Activated T-cell treated with anti-CD3 and anti-CD28 coated beads, Interleukin-2, amount 50 U/mL, for 4 hours (primary cell): ENCODE measurements at regions not wholly inside any gene's neighbourhood (a gene's known extent, or its start where the extent isn't known, plus 50 kb on each side); places are given as distances from the start of the nearest gene placed in this dataset.

Experiments used
- ATAC-seq, 2 donors: fragments of 200-7000 bp; cut with Tn5 transposase; one replicate each; pipeline ENCODE4 v1.10.0; 2021
- DNase-seq: peaks from one replicate; pipeline ENCODE4 v3.0.0-alpha.2; 2020
- H3K27me3 Mint-ChIP-seq: one replicate; pipeline ENCODE4 v1.8.0; 2021; ENCODE audit warnings: low read depth, mixed read lengths
- H3K36me3 Mint-ChIP-seq: one replicate; pipeline ENCODE4 v1.8.0; 2022; ENCODE audit warnings: mixed read lengths; ENCODE audit not compliant: insufficient read depth
- H3K4me1 Mint-ChIP-seq: one replicate; pipeline ENCODE4 v1.8.0; 2021; ENCODE audit warnings: low read depth, mixed read lengths
- H3K4me3 Mint-ChIP-seq: one replicate; pipeline ENCODE4 v1.8.0; 2021; ENCODE audit warnings: mild to moderate bottlenecking, moderate library complexity, mixed read lengths
- H3K9me3 Mint-ChIP-seq: one replicate; pipeline ENCODE4 v1.8.0; 2021; ENCODE audit warnings: mixed read lengths

DNA sequence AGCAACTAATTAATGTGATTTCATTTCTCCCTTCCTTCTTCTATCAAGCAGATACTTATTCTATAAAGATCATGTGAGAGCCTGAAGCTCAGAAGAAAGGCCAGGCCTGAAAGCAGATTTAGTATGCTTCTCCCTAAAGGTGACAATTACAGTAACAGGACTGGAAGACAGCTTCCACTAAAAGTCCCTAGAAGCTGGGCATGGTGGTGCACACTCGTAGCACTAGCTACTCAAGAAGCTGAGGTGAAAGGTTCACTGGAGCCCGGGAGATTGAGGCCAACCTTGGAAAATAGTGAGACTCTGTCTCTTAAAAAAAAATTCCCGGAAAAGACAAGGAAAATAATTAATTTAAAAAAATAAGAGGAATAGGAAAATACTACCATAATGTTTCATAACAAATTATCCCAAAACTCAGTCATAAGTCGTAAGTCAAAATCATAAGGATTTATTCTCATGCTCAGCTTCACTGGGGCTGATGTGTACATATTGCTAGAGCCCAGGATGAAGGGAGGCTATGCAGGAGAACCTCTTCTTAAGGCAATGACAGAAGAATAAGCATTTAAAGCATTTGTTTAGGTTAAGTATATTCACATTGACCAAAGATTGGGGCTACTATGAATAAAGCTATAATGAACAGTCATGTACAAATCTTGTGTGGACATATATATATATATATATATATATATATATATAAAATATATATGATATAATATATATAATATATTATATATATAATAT, 210.8 kb upstream of the SMARCA2 start:
- H3K4me1 Mint-ChIP-seq = peaks cover 6% of the 10 kb centered on the region
- H3K4me3 Mint-ChIP-seq = no peak overlapping the region
- ATAC-seq (no peak), DNase-seq (no peak)
- no peaks in the 10 kb centered on the region for H3K36me3 Mint-ChIP-seq
- no peaks in the 10 kb centered on the region for H3K27me3 Mint-ChIP-seq
- H3K9me3 Mint-ChIP-seq = peaks cover 5% of the 10 kb centered on the region

DNA sequence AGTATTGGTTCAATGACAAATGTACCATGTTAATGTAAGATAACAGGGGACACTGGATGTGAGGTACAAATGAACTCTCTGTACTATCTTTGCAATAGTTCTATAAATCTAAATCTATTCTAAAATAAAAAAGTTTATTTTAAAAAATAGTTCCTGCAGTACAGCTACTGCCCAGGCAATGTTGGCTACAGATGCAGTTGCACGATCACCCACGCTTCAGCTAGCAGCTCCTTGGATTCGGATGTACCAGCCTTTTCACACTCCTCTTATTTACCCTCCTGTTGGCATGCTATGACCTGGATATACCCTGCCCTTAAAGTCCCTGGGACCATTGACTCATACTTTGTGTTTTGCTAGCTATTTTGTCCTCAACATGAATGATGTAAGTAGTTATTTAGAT, 185.4 kb upstream of the SMARCA2 start:
- ATAC-seq (no peak), DNase-seq (no peak)
- Mint-ChIP-seq H3K4me1 (peaks cover 2% of the 10 kb centered on the region), H3K9me3 (no peaks in the 10 kb centered on the region), H3K36me3 (no peaks in the 10 kb centered on the region), H3K4me3 (no peak overlapping the region), H3K27me3 (peaks cover 7% of the 10 kb centered on the region)

DNA sequence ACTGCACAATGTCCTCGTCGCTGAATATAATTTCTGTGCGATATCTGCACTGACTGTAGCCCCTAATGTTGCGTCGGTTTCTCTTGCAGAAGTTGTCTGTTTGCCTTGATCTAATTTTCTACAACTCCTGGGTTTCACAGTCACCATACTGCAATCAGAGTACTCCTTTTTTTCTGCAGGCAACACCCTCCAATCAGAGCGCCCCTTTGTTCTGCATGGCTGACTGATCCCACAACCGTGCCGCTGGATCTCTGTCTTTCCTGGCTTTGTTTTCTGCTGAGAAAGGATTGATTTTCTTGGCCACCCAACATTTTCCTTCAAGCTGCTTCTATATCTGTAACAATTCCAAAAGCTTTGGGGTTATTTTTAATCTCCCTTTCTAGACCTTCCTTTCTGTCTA, 182.2 kb upstream of the SMARCA2 start:
- Mint-ChIP-seq H3K27me3 (no peaks in the 10 kb centered on the region), H3K4me1 (peaks cover 2% of the 10 kb centered on the region), H3K4me3 (no peak overlapping the region), H3K9me3 (no peaks in the 10 kb centered on the region), H3K36me3 (no peaks in the 10 kb centered on the region)
- DNase-seq = no peak
- no peak for ATAC-seq

- H3K4me3 Mint-ChIP-seq = no peak overlapping the region
- H3K9me3 Mint-ChIP-seq = no peaks in the 10 kb centered on the region
- H3K36me3 Mint-ChIP-seq = no peaks in the 10 kb centered on the region
- peaks cover 3% of the 10 kb centered on the region for H3K27me3 Mint-ChIP-seq
- ATAC-seq (no peak), DNase-seq (no peak)
- no peaks in the 10 kb centered on the region for H3K4me1 Mint-ChIP-seq
Measured at GRCh38 chr9:1837453-1838084, 177.6 kb upstream of the SMARCA2 start.

DNA sequence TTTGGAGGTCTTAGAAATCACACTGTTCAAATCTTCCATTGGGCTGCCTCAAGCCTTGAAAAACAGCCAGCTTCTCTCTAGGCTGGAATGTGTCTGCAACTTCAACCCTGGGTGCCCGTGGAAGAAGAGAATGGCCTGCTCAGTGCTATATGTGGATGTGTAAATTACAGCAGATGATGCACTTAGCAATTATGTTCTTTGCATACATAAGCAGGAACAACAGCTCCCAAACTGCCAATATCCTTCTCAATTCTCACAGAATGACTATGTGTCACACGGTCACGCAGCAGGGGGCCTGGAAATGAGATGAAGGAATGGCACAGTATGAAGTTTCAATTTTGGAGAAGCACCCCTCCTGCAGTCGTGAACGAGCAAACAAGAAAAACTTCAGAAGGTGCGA, 175.2 kb upstream of the SMARCA2 start:
- no peaks in the 10 kb centered on the region for H3K9me3 Mint-ChIP-seq
- H3K36me3 Mint-ChIP-seq = no peaks in the 10 kb centered on the region
- no peak overlapping the region for H3K4me3 Mint-ChIP-seq
- ATAC-seq (no peak), DNase-seq (no peak)
- H3K27me3 Mint-ChIP-seq = peaks cover 3% of the 10 kb centered on the region
- no peaks in the 10 kb centered on the region for H3K4me1 Mint-ChIP-seq

GRCh38 chr9:1845425-1845824, 169.7 kb upstream of the SMARCA2 start:
- ATAC-seq (no peak), DNase-seq (no peak)
- H3K27me3 Mint-ChIP-seq = peaks cover under 1% of the 10 kb centered on the region
- no peaks in the 10 kb centered on the region for H3K9me3 Mint-ChIP-seq
- no peaks in the 10 kb centered on the region for H3K4me1 Mint-ChIP-seq
- no peak overlapping the region for H3K4me3 Mint-ChIP-seq
- no peaks in the 10 kb centered on the region for H3K36me3 Mint-ChIP-seq

GRCh38 chr9:1855726-1856125, 159.4 kb upstream of the SMARCA2 start:
- Mint-ChIP-seq H3K4me1 (peaks cover 5% of the 10 kb centered on the region), H3K4me3 (no peak overlapping the region), H3K36me3 (no peaks in the 10 kb centered on the region), H3K9me3 (peaks cover 4% of the 10 kb centered on the region), H3K27me3 (peaks cover 12% of the 10 kb centered on the region)
- DNase-seq = no peak
- no peak for ATAC-seq

DNA sequence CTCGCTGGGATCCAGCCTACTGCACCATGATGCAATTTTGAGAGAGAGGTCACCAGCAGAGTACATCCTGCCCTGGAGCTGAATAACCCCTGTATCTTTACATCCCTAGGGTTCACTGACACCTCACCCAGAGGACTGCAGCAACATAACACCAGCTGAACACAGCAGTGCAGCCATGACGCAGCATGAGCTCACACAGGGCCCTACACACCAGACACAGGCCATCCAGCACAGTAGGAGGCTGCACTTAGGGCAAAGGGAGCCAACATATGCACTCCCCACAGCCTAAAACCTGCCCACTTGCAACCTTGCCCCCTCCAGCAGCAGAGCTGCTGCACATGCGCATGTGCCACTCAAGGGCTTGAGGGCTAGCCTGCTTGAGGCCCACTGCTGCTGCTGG, 157.3 kb upstream of the SMARCA2 start:
- no peak for ATAC-seq
- Mint-ChIP-seq H3K9me3 (peaks cover 4% of the 10 kb centered on the region), H3K27me3 (peaks cover 12% of the 10 kb centered on the region), H3K4me1 (peaks cover 19% of the 10 kb centered on the region), H3K4me3 (no peak overlapping the region), H3K36me3 (no peaks in the 10 kb centered on the region)
- no peak for DNase-seq

GRCh38 chr9:1869843-1870242, 145.3 kb upstream of the SMARCA2 start:
- no peak for DNase-seq
- Mint-ChIP-seq H3K27me3 (peaks cover 3% of the 10 kb centered on the region), H3K4me3 (no peak overlapping the region), H3K36me3 (no peaks in the 10 kb centered on the region), H3K4me1 (peaks cover 4% of the 10 kb centered on the region), H3K9me3 (no peaks in the 10 kb centered on the region)
- peak; percentile 58 for ATAC-seq

DNA sequence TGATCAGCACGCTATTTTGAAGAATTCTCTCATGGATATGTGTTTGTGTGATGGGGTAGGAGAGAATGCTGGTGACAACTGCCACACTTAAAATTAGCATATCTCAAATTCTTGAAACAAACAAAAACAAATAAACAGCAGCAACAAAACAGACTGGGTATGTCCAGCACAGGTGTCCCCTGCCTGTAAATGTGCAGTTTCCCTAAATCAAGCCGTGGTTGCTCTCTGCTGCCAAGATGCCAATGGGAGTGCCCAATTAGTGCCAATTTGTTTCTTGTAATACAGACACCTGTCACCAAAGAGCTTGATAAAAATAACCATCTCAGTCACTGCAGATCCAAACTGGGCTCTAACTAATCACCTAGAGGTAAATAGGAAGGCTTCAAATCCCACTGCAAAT, 144.2 kb upstream of the SMARCA2 start:
- H3K27me3 Mint-ChIP-seq = peaks cover 3% of the 10 kb centered on the region
- DNase-seq (no peak), ATAC-seq (no peak)
- no peaks in the 10 kb centered on the region for H3K9me3 Mint-ChIP-seq
- peaks cover 13% of the 10 kb centered on the region for H3K4me1 Mint-ChIP-seq
- H3K36me3 Mint-ChIP-seq = no peaks in the 10 kb centered on the region
- no peak overlapping the region for H3K4me3 Mint-ChIP-seq

DNA sequence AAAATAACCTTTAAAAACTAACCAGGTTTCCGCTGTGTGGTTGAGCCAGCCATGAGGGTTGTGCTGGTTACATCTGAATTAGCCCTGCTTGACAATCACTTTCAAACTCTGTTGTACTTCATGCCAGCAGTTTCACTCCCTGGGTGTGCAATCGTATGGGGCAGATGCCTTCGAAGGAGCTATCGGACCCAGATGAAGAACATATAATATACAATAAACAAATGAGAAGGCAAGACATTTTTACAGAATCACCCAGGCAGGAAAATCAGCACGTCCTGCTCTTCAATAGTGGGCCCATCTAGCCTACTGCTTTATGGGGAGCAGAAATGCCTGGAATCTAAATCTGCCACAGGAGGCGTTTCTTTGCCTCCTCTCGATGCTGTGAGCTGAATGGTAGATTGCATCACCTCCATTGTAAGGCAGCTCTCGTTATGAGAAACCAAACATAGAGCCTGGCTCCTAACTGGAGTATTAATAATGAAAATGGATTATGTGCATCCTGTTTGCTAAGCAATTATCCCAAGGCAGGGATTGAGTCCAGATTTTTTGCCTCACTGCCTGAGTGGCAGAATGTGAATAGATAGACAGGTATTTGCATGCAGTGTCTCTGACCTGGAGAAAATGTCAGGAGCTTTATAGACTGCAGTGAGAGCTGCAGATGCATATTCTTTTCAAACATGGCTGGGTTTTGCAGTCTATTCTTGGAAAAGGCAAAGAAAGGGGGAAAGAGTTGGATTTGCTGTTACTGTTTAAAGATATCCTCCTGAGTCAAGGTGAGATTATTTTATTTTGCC, 143.3 kb upstream of the SMARCA2 start:
- Mint-ChIP-seq H3K36me3 (no peaks in the 10 kb centered on the region), H3K27me3 (peaks cover 3% of the 10 kb centered on the region), H3K9me3 (no peaks in the 10 kb centered on the region), H3K4me1 (peaks cover 22% of the 10 kb centered on the region), H3K4me3 (no peak overlapping the region)
- DNase-seq = no peak
- no peak for ATAC-seq

DNA sequence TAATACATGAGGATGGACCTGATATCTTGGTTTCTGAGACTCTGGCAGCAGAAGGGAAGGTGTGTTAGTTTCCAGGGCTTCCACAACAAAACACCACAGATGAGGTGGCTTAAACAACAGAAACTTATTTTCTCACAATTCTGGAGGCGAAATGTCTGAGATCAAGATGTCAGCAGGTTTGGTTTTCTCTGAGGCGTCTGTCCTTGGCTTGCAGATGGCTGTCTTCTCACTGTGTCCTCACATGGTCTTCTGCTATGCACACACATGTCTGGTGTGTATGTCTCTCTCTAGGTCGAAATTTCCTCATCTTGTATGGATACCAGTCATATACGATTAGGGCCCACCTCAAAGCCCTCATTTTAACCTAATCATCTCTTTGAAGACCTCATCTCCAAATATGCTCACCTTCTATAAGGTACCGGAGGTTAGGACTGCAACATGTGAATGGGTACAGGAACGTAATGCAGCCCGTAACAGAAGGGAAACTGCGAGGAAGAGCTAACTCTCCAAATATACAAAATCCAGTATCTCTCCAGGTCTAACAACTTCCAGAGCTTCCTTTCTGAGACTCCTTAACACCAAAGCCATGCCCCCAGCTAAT, 139.8 kb upstream of the SMARCA2 start:
- DNase-seq (no peak), ATAC-seq (no peak)
- Mint-ChIP-seq H3K9me3 (no peaks in the 10 kb centered on the region), H3K4me1 (peaks cover 29% of the 10 kb centered on the region), H3K36me3 (no peaks in the 10 kb centered on the region), H3K27me3 (peaks cover 6% of the 10 kb centered on the region), H3K4me3 (no peak overlapping the region)

- H3K9me3 Mint-ChIP-seq = no peaks in the 10 kb centered on the region
- H3K4me1 Mint-ChIP-seq = peaks cover 29% of the 10 kb centered on the region
- peaks cover 6% of the 10 kb centered on the region for H3K27me3 Mint-ChIP-seq
- DNase-seq (no peak), ATAC-seq (peak; percentile 69 to 73)
- H3K4me3 Mint-ChIP-seq = no peak overlapping the region
- no peaks in the 10 kb centered on the region for H3K36me3 Mint-ChIP-seq
Measured at GRCh38 chr9:1875921-1876448, 139.2 kb upstream of the SMARCA2 start.

DNA sequence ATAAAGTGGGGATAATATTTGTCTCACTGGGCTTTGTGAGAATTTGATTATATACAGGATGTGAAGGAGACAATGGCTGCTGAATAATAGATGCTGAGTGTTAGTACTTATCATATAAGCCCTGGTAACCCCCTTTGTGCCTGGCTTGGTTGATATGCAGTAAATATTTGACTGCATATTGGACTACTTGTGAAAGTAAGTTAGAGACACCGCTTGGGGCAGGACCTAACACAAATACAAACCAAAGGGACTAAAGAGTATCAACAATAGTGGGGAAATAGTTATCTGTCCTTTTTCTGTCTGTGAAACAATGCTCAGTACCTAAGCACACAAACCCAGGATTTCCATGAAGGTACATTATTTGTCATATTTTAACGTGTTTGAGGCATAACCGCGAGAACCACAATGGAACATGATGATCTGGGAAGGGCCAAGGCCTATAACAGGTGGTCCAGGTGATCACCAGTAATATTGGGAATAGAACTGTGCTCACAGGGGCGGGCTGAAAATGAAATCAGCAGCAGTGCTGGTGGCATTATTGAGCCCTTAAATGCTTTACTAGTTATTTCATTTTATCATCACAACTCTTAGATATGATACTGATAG, 138.2 kb upstream of the SMARCA2 start:
- H3K4me1 Mint-ChIP-seq = peaks cover 27% of the 10 kb centered on the region
- DNase-seq = no peak
- H3K9me3 Mint-ChIP-seq = no peaks in the 10 kb centered on the region
- peak overlapping the region; percentile 13 for H3K4me3 Mint-ChIP-seq
- H3K27me3 Mint-ChIP-seq = peaks cover 7% of the 10 kb centered on the region
- ATAC-seq = no peak
- no peaks in the 10 kb centered on the region for H3K36me3 Mint-ChIP-seq
